22Rv1 (cell line): ENCODE measurements at regions not wholly inside any gene's neighbourhood (a gene's known extent, or its start where the extent isn't known, plus 50 kb on each side); places are given as distances from the start of the nearest gene placed in this dataset.

ENCODE experiments used
- H3K27ac ChIP-seq: fragments of 450-650 bp; 2 replicates; pipeline ENCODE4 v1.5.1; 2017
- CTCF ChIP-seq: fragments of 450-650 bp; IDR thresholded peaks from 2 replicates; pipeline ENCODE4 v1.5.1; 2017; ENCODE audit warnings: mild to moderate bottlenecking
- ZFX ChIP-seq: fragments of 450-650 bp; IDR thresholded peaks from 2 replicates; pipeline ENCODE4 v1.6.1; 2017; ENCODE audit warnings: antibody characterized with exemption, borderline replicate concordance

DNA sequence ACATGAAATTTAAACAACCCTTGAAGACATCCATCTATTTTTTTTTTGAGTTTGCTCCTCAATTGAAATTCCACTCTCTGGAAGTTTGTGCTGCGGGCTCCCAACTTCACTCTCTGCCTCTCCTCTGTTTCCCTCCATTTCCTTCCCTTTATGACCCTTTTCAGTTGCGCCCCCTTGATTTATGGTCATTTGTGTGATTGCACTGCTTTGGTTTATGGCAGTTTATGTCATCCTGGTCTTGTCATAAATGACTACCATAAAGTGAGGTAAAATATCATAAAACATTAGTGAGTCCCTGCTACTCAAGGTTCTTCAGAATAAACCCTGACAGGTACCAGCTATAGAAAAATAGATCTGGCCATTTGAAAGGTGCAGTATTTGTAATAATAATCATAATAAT lies 348.3 kb upstream of the ZFP64 start:
- H3K27ac ChIP-seq = no peak overlapping the region
- TF ChIP-seq ZFX = no peak
- 0 out of 2 replicates have a peak, but pooled peaks have one; percentile 14 for TF ChIP-seq CTCF

GRCh38 chr20:52536841-52537400 lies 345.3 kb upstream of the ZFP64 start:
- no peak for TF ChIP-seq ZFX
- TF ChIP-seq CTCF = no peak

DNA sequence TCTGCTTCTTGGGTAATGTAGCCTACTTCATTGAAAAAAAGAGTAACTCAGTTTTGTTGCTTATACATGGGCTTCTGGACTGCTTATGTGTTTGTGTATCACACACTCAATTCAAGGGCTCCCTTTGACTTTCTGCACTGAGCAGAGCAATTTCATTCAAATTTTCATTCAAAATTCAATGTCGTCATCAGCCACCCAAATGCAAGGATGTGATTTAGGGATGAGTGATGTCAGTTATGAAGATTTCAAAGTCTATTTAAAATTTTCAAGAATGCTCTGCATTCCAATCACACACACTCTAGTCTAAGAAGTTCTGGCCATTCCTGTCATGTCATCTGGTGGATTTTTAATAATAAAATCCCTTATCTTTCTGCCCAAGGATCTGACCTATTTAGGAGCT lies 344.5 kb upstream of the ZFP64 start:
- TF ChIP-seq CTCF (no peak), ZFX (no peak)
- no peak overlapping the region for H3K27ac ChIP-seq

More at GRCh38 chr20:52536841-52537400, 345.3 kb upstream of the ZFP64 start:
- H3K27ac ChIP-seq = no peak overlapping the region

- TF ChIP-seq CTCF (no peak), ZFX (no peak)
- no peak overlapping the region for H3K27ac ChIP-seq
These were observed 343.0 kb upstream of the ZFP64 start for GRCh38 chr20:52534616-52535015.

- H3K27ac ChIP-seq = no peak overlapping the region
- no peak for TF ChIP-seq CTCF
- no peak for TF ChIP-seq ZFX
These were observed 341.8 kb upstream of the ZFP64 start for GRCh38 chr20:52533401-52533800.

DNA sequence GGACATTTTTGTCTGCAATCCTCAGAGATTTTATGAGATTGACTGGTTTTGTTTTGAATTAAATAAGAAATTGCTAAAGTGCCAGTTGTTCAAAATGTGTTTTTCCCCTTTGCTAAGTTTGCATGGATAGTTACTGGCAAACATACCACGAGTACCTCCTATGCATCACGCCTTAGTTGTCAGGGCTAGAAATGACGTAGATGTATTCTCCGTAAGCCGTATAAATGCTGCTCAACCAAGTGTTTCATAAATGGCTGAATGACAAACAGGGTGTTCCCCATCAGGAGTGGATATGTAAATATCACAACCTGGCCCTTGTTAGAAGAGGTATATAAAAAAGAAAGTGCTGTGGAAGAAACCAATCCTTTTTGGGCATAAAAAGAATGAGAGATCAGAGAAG lies 341.1 kb upstream of the ZFP64 start:
- no peak for TF ChIP-seq CTCF
- TF ChIP-seq ZFX = no peak

DNA sequence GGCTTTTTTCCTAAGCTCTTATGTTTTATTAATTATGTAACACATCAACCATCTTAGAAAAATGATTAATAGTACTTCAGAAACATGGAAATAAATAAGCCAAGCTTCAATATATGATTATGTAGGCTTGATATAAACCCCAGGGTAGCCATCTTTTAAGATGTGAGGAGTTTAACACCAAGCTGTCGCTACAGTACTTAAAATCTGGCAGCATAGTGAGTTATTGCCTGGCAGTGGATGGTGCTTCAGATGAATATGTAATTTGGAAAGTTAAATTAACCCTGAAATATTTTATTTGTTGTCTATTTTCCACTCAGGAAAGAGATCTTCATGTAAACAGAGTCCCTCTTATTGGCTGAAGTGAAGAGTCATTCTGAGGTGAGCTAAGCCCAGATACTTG lies 339.0 kb upstream of the ZFP64 start:
- no peak for TF ChIP-seq CTCF
- TF ChIP-seq ZFX = no peak
- no peak overlapping the region for H3K27ac ChIP-seq

More for the DNA sequence above, 341.1 kb upstream of the ZFP64 start:
- no peak overlapping the region for H3K27ac ChIP-seq
